Endothelial cell of umbilical vein (primary cell): ENCODE measurements at regions not wholly inside any gene's neighbourhood (a gene's known extent, or its start where the extent isn't known, plus 50 kb on each side); places are given as distances from the start of the nearest gene placed in this dataset.

ENCODE experiments used
- EZH2 ChIP-seq: IDR thresholded peaks from 2 replicates; pipeline ENCODE4 v1.6.1; 2012; ENCODE audit warnings: borderline replicate concordance, low read depth, mild to moderate bottlenecking, moderate library complexity, low read length, inconsistent platforms; ENCODE audit not compliant: severe bottlenecking
- JUN ChIP-seq: IDR thresholded peaks from 2 replicates; pipeline ENCODE4 v1.6.1; 2011; ENCODE audit warnings: borderline replicate concordance, low read depth; ENCODE audit not compliant: insufficient read length, insufficient read depth
- MYC ChIP-seq: IDR thresholded peaks from one replicate; pipeline ENCODE4 v1.6.1; 2011; ENCODE audit warnings: mild to moderate bottlenecking, low read depth, low read length
- POLR2A ChIP-seq: IDR thresholded peaks from 2 replicates; pipeline ENCODE4 v1.6.1; 2012; ENCODE audit warnings: low read depth, mild to moderate bottlenecking, control low read depth, low read length
- POLR2AphosphoS5 ChIP-seq: IDR thresholded peaks from 2 replicates; pipeline ENCODE4 v1.6.1; 2012; ENCODE audit warnings: low read depth, mild to moderate bottlenecking, control low read depth, low read length, moderate library complexity; ENCODE audit not compliant: insufficient read depth
- TF ChIP-seq, protein P1 (sequence below), 2 donors: IDR thresholded peaks; 1 replicate in 1 of 2; 2 replicates in 1 of 2; pipeline ENCODE4 v1.5.1; 2011; ENCODE audit warnings: low read length in 2 of 2, mild to moderate bottlenecking in 2 of 2, moderate library complexity in 2 of 2, control low read depth in 1 of 2, inconsistent platforms in 1 of 2, low read depth in 1 of 2; ENCODE audit not compliant: insufficient read depth in 1 of 2; ENCODE audit errors: extremely low read depth in 1 of 2
- TF ChIP-seq, protein P2 (sequence below): IDR thresholded peaks from 2 replicates; pipeline ENCODE4 v1.6.1; 2011; ENCODE audit not compliant: insufficient read depth, insufficient read length

- TF ChIP-seq EZH2 (no peak), POLR2A (no peak), POLR2AphosphoS5 (no peak), MYC (no peak), JUN (no peak)
- TF ChIP-seq, protein P1, sequence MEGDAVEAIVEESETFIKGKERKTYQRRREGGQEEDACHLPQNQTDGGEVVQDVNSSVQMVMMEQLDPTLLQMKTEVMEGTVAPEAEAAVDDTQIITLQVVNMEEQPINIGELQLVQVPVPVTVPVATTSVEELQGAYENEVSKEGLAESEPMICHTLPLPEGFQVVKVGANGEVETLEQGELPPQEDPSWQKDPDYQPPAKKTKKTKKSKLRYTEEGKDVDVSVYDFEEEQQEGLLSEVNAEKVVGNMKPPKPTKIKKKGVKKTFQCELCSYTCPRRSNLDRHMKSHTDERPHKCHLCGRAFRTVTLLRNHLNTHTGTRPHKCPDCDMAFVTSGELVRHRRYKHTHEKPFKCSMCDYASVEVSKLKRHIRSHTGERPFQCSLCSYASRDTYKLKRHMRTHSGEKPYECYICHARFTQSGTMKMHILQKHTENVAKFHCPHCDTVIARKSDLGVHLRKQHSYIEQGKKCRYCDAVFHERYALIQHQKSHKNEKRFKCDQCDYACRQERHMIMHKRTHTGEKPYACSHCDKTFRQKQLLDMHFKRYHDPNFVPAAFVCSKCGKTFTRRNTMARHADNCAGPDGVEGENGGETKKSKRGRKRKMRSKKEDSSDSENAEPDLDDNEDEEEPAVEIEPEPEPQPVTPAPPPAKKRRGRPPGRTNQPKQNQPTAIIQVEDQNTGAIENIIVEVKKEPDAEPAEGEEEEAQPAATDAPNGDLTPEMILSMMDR (IDR thresholded peaks at IDR 0.05; ENCODE audit: extremely low read depth in 1 of 2, insufficient read depth in 1 of 2, low read depth in 1 of 2, low read length in 2 of 2) = no peak
- TF ChIP-seq, protein P2, sequence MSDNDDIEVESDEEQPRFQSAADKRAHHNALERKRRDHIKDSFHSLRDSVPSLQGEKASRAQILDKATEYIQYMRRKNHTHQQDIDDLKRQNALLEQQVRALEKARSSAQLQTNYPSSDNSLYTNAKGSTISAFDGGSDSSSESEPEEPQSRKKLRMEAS = no peak
Measured at GRCh38 chrX:16310326-16310725, 143.0 kb downstream of the MAGEB17 start.
